ENCODE measurements at regions not wholly inside any gene's neighbourhood (a gene's known extent, or its start where the extent isn't known, plus 50 kb on each side); places are given as distances from the start of the nearest gene placed in this dataset.

GRCh38 chr1:213921712-213922111 is 66.1 kb upstream of the PROX1 start:
- TF ChIP-seq CTCF (IDR thresholded peaks at IDR 0.05) (no peak), EZH2 (IDR thresholded peaks at IDR 0.05; ENCODE audit: borderline replicate concordance, insufficient read depth, low read depth, low read length, poor library complexity, severe bottlenecking) (no peak)

Measured in B cell (primary cell).